GM21528 (cell line): ENCODE measurements at regions not wholly inside any gene's neighbourhood (a gene's known extent, or its start where the extent isn't known, plus 50 kb on each side); places are given as distances from the start of the nearest gene placed in this dataset.
"Not testable (repeated sequence)": the region's sequence is repeated elsewhere in the genome, so short reads cannot be mapped to it uniquely, and the experiment has no call there.

Source experiments
- ATAC-seq: cut with Tn5 transposase; IDR thresholded peaks from one replicate; pipeline ENCODE4 v1.9.1; 2021; ENCODE audit warnings: mild to moderate bottlenecking, moderate library complexity; ENCODE audit not compliant: unreplicated experiment, low FRiP score

DNA sequence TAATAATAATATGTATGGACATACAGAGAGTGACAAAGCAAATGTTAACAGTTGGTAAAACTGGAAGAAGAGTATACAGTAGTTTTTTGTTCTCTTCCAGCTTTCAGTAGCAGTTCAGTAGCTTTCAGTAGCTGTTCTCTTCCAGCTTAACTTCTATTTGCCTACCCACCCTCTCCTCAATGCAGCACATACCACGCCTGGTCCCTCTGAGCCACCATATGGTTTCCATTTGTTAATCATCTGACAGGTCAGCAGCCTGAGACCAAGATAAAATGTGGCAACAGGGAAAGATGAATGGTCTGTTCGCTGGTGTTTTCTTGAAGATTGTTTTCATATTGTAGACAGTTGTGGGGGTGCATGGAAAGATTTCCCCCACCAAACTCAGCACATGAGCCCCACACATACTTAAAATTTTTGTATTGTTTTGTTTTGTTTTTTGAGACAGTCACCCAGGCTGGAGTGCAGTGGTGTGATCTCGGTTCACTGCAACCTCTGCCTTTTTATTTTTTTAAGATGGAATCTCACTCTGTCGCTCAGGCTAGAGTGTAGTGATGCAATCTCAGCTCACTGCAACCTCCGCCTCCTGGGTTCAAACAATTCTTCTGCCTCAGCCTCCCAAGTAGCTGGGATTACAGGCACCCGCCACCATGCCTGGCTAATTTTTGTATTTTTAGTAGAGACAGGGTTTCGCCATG is 56.8 kb downstream of the ATP6V0E2 start:
- not testable (repeated sequence) for ATAC-seq

DNA sequence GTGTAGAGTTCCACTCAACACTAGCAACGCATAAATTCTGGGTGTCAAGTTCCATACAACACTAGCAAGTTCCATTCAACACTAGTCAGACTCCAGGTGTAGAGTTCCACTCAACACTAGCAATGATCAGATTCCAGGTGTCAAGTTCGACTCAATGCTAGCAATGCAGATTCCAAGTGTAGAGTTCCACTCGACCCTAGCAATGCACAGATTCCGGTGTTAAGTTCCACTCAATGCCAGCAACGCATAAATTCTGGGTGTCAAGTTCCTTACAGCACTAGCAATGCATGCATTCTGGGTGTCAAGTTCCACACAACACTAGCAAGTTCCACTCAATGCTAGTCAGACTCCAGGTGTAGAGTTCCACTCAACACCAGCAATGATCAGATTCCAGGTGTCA is 60.0 kb downstream of the ATP6V0E2 start:
- ATAC-seq, result not testable (repeated sequence)

DNA sequence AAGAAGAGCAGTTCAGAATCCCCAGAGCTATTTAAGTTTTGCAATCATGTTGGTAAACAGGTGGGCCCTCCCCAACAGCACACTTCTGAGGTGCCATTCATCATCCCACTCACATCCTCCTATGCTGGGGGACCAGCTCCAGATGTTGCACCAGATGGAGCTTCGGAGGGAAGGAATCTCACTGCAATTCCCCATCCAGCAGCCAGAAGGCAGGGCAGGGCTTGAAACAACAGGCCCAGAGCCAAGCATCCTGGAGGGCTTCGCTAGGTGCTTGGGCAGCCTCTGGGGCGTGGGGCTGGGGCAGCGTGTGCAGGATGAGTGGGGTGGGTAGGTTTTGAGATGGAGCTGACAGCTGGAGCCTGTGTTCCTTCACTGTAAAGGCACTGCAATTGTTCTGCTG is 73.6 kb downstream of the ATP6V0E2 start:
- not testable (repeated sequence) for ATAC-seq

DNA sequence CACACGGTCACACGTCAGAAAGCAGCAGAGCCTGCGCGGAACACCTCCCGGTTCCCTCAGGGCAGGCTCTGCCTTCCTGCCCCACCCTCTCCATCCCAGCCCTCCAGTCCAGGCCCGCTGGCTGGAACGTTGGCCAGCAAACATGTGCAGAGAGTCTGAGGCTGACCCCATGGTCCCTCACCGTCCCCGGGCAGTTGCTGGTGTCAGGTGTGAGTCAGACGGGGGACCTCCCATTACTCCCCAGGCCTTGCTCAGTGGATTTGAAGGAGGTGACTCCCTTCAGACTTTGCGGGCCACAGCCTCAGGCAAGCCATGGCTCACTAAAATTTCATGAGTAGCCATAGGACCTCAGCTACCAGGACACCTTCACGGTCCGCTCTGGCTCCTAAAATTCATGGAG is 74.7 kb downstream of the ATP6V0E2 start:
- ATAC-seq, result not testable (repeated sequence)

DNA sequence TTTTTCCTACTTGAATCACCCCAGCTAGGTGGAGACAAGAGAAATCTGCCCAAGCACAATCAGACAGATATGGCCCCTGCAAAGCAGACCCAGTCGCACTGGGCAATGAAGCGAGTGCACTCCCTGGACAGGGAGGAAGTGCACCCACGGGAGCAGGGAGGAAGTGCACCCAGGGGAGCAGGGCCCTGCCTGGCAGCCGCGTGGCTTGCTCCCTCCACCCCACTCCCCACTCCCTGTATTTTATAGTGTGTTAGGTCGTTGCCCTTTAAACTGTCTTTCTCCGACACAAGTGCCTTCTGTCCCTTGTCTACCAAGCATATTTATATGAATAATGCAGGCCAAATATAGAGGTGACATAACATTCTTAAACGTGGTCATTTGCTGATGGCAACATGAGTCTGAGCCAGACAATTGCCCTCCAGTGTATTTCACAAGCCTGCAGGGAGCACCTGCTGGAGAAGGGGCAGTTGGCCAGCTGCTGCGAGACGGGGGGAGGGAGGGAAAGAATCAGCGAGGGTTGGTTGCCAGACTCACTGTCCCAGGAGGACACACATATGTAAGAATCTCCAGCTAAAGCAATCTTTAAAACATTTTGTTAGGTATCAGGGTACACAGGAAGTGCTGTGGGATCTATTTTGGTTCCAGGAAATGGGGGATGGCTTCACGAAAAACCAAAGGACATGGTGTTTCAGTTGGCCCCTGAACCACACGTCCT is 76.3 kb downstream of the ATP6V0E2 start:
- ATAC-seq, result not testable (repeated sequence)

DNA sequence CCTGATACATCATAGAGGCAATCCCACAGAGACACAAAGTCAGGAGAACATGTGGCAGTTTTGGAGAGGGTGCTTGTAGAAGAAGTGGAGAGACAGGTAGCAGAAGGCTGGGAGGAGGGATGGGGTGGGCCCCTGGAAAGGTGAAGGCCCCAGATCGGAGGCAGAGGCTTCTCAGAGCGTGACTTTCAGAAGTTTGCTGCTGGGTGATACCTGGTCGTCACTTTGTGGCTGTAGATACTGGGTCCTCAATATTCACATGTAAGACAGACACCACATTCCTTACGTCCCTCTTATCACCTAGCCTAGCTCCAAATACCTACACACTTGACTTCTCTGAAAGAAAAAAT is 76.8 kb downstream of the ATP6V0E2 start:
- ATAC-seq, result not testable (repeated sequence)

DNA sequence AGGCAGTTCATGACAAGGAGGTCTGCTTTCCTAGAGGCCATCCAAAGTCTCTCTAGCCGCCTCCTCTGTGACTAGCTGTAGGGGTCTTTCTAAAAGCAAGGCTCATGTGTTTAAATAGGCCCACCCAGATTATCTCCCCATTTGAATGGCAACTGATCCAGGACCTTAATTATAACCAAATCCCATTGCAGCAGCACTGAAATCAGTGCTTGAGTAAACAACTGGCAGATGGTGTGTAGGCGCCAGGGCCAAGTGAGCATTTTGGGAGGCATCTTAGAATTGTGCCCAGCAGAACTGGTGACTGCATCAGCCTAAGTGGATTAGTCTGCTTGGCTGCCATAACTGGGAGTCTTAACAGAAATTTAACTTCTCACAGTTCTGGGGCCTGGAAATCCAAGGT is 77.8 kb downstream of the ATP6V0E2 start:
- ATAC-seq, result not testable (repeated sequence)

DNA sequence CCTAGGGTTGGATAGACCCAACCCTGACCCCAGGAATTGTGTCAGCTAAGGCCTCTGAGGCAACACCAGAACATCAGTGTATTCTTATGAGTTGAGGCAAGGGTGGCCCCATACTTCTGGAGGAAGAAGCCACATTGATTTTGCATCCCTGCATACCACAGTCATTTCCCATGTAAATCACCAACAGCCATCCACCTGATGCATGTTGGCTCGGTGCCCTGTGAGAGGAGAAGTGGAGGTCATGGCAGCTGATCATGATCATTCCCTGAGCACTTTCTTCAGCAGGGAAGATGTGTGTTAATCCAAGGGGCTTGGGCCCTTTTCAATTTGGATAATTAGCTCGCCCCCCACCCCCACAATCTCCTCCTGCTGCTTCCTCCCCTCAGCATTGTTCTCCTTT is 85.1 kb downstream of the ATP6V0E2 start:
- not testable (repeated sequence) for ATAC-seq

DNA sequence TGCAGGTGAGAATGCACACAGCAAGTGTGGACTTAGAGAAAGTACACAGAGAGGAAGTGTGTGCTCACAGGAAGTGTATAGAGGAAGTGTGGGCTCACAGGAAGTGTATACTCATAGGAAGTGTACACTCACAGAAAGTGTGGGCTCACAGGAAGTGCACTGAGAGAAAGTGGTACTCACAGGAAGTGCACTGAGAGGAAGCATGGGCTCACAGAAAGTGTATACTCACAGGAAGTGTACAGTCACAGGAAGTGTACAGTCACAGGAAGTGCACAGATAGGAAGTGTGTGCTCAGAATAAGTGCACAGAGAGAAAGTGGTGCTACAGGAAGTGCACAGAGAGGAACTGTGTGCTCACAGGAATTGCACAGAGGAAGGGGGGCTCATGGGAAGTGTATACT is 87.1 kb downstream of the ATP6V0E2 start:
- ATAC-seq, result not testable (repeated sequence)

DNA sequence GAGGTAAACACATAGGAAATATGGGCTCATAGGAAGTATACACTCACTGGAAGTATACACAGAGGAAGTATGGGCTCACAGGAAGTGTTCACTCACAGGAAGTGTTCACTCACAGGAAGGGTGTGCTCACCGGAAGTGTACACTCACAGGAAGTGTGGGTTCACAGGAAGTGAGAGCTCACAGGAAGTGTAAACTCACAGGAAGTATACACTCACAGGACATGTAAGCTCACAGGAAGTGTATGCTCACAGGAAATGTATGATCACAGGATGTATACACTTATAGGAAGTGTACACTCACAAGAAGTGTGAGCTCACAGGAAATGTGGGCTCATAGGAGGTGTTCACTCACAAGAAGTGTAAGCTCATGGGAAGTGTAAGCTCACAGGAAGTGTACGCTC is 88.1 kb downstream of the ATP6V0E2 start:
- not testable (repeated sequence) for ATAC-seq

DNA sequence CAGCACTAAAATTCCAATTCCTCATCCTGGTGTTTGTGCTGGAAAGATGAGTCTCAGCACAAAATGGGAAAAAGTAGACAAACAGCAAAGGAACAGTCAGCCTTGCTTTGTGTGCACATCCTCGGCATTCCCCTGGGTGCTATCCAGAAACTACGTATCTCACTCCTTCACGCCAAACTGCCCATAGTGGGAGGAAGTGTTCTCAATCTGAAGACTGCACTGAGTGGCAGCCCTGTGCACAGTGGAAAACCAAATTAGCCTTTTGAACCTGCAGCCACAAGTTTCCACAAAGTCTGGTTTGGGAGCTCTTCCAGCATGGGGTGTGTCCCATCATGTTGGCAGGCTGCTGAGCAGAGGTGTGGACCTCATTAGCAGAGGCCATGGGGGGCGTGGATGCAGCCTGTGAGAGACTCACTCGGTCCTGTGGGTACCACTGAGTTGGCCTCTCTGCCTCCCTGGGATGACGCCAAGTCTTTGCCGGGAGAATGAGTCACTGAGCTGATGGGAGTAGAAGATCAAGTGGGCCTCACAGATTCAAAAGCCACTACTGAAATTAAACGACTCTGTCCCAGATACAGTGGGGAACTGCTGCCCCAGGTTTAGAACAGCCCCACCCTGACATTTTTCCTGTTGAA is 89.0 kb downstream of the ATP6V0E2 start:
- ATAC-seq, result not testable (repeated sequence)

DNA sequence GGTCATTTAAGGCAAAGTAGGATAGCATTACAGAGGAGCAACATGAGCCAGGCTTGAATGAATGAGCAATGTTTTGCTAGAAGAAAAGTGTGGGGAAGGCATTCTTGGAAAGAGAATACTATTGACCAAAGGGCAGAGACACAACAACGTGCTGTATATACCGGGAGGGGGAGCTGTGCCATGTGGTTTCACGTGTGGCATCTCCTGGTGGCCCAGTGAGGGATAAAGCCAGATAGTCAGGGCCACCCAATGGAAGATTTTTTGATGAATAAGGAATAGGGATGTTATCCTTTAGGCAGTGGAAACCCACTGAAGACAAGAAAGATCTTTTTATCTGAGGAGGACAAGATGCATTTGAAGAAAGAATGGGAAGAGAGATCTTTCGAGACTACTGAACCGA is 90.2 kb downstream of the ATP6V0E2 start:
- ATAC-seq, result not testable (repeated sequence)

DNA sequence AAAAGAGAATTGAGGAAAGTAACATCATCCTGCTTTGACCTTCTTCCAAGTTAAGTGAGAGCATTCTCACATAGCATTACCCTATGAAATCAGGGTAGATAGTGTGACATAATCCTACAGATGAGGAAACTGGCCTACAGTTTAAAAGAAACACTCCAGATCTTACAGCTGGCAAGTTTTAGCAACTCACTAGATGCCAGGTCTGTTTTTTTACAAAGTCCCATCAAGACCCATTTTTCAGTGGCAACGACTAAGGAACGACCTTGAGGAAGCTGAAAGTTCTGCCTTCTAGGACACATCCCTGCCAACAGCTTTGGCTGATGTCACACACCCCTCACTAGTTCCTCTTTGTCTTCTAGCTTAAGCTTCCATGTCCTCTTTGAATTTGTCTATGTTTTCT is 92.7 kb downstream of the ATP6V0E2 start:
- not testable (repeated sequence) for ATAC-seq

DNA sequence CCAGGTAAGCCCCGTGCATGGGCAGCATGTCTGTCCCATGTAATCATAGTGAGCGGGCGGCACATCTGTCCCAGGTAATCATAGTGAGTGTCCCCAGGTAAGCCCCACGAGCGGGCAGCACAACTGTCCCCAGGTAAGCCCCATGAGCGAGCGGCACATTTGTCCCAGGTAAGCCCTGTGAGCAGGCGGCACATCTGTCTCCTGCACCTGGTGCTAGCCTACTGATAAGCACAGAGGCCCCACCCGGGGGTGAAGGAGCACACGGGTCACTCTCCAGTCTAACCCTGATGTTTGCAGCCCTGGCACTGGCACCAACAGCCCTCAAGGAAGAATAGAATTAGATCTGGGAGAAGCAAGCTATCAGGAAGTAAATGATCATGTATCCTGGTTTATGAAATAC is 99.2 kb downstream of the ATP6V0E2 start:
- ATAC-seq, result not testable (repeated sequence)

DNA sequence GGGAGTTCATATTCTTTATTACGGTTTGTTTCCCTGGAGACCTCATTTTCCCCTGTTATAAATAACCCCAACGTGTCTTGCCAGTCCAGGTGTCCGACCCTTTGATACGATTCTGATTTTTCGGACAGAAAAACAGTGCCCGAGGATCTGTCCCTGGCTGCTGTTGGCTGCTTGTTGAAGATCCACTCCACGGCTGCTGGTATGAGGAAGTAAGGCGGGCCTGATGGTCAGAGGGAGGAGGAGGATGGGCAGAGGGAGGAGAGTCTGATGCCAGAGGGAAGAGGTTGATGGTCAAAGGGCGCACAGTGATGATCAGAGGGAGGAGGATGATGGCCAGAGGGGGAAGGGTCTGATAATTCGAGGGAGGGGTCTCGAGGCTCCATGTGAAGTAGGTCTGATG is 99.9 kb downstream of the ATP6V0E2 start:
- ATAC-seq, result not testable (repeated sequence)

DNA sequence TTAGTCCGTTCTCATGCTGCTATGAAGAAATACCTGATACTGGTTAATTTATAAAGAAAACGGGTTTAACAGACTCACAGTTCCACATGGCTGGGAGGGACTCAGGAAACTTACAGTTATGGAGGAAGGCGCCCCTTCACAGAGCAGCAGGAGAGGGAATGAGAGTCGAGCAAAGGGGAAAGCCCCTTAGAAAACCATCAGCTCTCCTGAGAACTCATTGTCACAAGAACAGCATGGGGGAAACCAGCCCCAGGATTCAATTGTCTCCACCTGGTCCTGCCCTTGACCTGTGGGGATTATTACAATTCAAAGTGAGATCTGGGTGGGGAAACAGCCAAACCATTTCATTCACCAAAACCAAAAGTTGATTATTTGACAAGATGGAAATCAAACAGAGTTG is 101.8 kb downstream of the ATP6V0E2 start:
- not testable (repeated sequence) for ATAC-seq

DNA sequence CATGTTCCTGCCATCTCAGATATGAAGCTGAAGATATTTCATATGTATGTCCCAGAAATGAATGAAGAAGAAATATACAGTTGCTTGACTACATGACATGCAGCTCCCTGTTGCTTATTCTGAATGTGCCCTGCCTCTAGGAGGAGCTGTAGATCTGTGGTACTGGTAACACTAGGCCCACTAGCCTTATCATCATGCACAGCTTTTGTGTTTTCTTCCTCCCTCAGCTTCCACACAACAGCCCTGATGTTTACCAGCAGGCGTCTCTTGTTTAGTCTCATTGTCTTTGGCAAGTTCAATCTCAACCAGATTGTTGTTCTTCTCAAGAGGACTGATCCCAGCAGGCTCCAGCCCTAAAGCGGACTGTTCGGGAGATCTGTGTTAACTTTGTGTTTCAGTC is 104.8 kb downstream of the ATP6V0E2 start:
- ATAC-seq, result not testable (repeated sequence)

DNA sequence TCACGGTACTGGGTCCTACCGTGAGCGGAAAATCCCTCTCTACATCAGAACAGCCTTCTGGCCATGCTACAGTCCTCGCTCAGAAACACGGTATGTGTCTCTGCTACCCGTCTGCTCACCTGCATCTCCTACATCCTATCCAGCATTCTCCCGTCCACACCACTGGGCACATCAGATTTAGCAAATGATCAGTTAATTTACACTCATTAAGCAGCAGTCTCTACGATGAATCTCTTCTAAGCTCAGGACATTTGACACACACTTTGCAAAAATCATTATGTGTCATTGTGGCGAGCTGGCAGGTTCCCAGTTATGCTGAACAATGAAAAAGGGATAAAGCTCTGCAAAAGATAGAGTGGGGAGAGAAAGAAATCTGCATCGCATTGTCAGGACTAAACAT is 105.2 kb downstream of the ATP6V0E2 start:
- not testable (repeated sequence) for ATAC-seq

DNA sequence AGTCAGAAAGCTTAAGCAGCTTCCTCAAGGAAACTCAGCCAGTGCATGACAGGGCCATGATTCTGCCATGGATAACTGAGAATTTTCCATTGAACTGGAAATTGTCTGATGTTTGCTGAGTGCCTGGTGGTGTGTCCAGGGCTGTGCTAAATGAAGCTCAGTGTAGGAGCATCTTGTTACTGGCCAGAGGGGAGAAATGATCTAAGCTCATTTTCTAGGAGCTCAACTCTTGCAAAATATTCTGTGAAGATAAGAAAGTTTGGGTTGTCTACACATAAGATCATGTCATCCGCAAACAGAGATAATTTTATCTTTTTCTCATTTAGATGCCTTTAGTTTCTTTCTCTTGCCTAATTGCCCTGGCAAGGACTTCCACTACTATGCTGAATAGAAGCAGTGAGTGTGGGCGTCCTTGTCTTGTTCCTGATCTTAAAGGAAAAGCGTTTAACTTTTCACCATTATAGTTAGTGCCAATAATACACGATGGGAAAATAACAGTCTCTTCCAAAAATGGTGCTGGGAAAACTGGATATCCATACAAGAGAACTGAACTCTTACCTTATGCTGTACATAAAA is 108.9 kb downstream of the ATP6V0E2 start:
- not testable (repeated sequence) for ATAC-seq

DNA sequence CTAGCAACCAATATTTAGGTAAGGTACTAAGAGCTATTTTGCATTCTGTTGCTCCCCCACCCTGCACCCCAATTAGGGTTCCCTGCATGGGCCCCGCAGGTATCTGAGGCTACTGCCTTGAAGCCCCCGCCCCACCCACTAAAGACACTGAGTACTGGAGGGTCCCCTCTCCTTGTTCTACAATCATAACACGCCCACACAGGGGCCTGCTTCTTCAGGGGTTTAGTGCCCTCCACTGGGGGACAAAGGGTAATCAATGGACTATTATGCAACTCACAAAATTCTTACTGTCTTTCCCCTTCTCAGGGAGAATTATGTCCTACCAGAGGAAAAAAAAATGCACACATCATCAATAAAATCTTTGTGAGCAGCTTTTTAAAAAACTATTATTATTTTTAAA is 113.1 kb downstream of the ATP6V0E2 start:
- ATAC-seq, result not testable (repeated sequence)

DNA sequence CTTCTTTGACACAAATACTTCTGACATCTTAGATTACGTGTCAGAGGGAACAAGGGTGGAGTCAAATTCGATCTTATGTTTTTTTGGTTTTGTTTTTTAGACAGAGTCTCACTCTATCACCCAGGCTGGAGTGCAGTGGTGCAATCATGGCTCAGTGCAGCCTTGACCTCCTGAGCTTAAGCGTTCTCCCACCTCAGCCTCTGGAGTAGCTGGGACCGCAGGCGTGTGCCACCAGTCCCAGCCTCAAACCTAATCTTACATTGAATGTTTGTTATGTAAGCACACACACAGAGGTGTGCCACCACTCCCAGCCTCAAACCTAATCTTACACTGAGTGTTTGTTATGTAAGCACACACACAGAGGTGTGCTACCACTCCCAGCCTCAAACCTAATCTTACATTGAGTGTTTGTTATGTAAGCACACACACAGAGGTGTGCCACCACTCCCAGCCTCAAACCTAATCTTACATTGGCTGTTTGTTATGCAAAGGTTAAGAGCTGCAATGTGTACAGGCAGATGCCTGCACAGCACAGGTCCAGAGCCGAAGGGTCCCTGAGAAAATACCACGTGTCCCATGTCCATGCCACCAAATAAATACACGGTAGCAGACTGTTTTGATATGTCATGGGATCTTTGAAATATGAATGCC is 118.0 kb downstream of the ATP6V0E2 start:
- ATAC-seq, result not testable (repeated sequence)
